ENCODE measurements at regions not wholly inside any gene's neighbourhood (a gene's known extent, or its start where the extent isn't known, plus 50 kb on each side); places are given as distances from the start of the nearest gene placed in this dataset.

GRCh38 chr3:96072226-96072625, 742.2 kb upstream of the EPHA6 start:
- Histone ChIP-seq H3K9ac (ENCODE audit: insufficient read length) (no peak overlapping the region), H3K9me3 (ENCODE audit: low read depth, low read length) (no peaks in the 10 kb centered on the region), H3K4me3 (no peak overlapping the region), H3K36me3 (ENCODE audit: insufficient read depth, low read length) (no peaks in the 10 kb centered on the region), H3K27ac (no peak overlapping the region)
- DNase-seq (ENCODE audit: low read depth, low spot score) = no peak
- TF ChIP-seq EZH2 (IDR thresholded peaks at IDR 0.05) (no peak), POLR2AphosphoS5 (IDR thresholded peaks at IDR 0.05; ENCODE audit: borderline replicate concordance, low read depth, low read length) (no peak), FOXP2 (optimal IDR thresholded peaks at IDR 0.05; ENCODE audit: control extremely low read depth, extremely low read length, insufficient read depth) (no peak)

- Histone ChIP-seq H3K9ac (ENCODE audit: insufficient read length) (no peak overlapping the region), H3K4me3 (no peak overlapping the region), H3K36me3 (ENCODE audit: insufficient read depth, low read length) (no peaks in the 10 kb centered on the region), H3K9me3 (ENCODE audit: low read depth, low read length) (no peaks in the 10 kb centered on the region), H3K27ac (no peak overlapping the region)
- no peak for DNase-seq (ENCODE audit: low read depth, low spot score)
- TF ChIP-seq FOXP2 (optimal IDR thresholded peaks at IDR 0.05; ENCODE audit: control extremely low read depth, extremely low read length, insufficient read depth) = no peak
- no peak for TF ChIP-seq EZH2 (IDR thresholded peaks at IDR 0.05)
- no peak for TF ChIP-seq POLR2AphosphoS5 (IDR thresholded peaks at IDR 0.05; ENCODE audit: borderline replicate concordance, low read depth, low read length)
These were observed 730.8 kb upstream of the EPHA6 start for GRCh38 chr3:96083610-96084009.

DNA sequence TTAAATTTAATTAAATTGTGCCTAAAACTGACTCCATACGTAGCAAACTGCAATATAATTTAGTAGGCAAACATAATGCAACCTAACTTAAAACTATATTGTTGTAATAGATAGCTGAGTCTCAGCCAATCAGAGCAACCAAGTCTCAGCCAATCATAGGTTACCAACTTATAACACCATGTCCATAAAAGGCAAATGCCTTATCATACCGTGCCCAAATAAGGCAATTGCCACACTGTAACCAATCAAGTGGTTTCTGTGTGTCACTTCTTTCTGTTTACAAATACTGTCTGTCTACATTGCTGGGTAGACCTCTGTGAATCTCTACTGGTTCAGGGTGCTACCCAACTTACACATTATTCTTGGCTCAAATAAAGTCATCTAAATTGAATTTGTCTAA, 728.4 kb upstream of the EPHA6 start:
- TF ChIP-seq FOXP2 (optimal IDR thresholded peaks at IDR 0.05; ENCODE audit: control extremely low read depth, extremely low read length, insufficient read depth) (no peak), POLR2AphosphoS5 (IDR thresholded peaks at IDR 0.05; ENCODE audit: borderline replicate concordance, low read depth, low read length) (no peak), EZH2 (IDR thresholded peaks at IDR 0.05) (no peak)
- no peak overlapping the region for H3K4me3 ChIP-seq
- no peaks in the 10 kb centered on the region for H3K9me3 ChIP-seq (ENCODE audit: low read depth, low read length)
- H3K36me3 ChIP-seq (ENCODE audit: insufficient read depth, low read length) = no peaks in the 10 kb centered on the region
- no peak overlapping the region for H3K9ac ChIP-seq (ENCODE audit: insufficient read length)
- no peak overlapping the region for H3K27ac ChIP-seq
- DNase-seq (ENCODE audit: low read depth, low spot score) = no peak

- no peak overlapping the region for H3K9ac ChIP-seq (ENCODE audit: insufficient read length)
- H3K9me3 ChIP-seq (ENCODE audit: low read depth, low read length) = no peaks in the 10 kb centered on the region
- H3K27ac ChIP-seq = no peak overlapping the region
- no peak overlapping the region for H3K4me3 ChIP-seq
- TF ChIP-seq FOXP2 (optimal IDR thresholded peaks at IDR 0.05; ENCODE audit: control extremely low read depth, extremely low read length, insufficient read depth) (no peak), EZH2 (IDR thresholded peaks at IDR 0.05) (no peak), POLR2AphosphoS5 (IDR thresholded peaks at IDR 0.05; ENCODE audit: borderline replicate concordance, low read depth, low read length) (no peak)
- no peaks in the 10 kb centered on the region for H3K36me3 ChIP-seq (ENCODE audit: insufficient read depth, low read length)
- DNase-seq (ENCODE audit: low read depth, low spot score) = no peak
These were observed 713.3 kb upstream of the EPHA6 start for GRCh38 chr3:96101006-96101560.

GRCh38 chr3:96106701-96107100, 707.7 kb upstream of the EPHA6 start:
- Histone ChIP-seq H3K9ac (ENCODE audit: insufficient read length) (no peak overlapping the region), H3K36me3 (ENCODE audit: insufficient read depth, low read length) (no peaks in the 10 kb centered on the region), H3K4me3 (no peak overlapping the region), H3K27ac (no peak overlapping the region), H3K9me3 (ENCODE audit: low read depth, low read length) (no peaks in the 10 kb centered on the region)
- TF ChIP-seq FOXP2 (optimal IDR thresholded peaks at IDR 0.05; ENCODE audit: control extremely low read depth, extremely low read length, insufficient read depth) (no peak), EZH2 (IDR thresholded peaks at IDR 0.05) (no peak), POLR2AphosphoS5 (IDR thresholded peaks at IDR 0.05; ENCODE audit: borderline replicate concordance, low read depth, low read length) (no peak)
- DNase-seq (ENCODE audit: low read depth, low spot score) = no peak

Measured in SK-N-MC (cell line).